ENCODE measurements at regions not wholly inside any gene's neighbourhood (a gene's known extent, or its start where the extent isn't known, plus 50 kb on each side); places are given as distances from the start of the nearest gene placed in this dataset.

DNA sequence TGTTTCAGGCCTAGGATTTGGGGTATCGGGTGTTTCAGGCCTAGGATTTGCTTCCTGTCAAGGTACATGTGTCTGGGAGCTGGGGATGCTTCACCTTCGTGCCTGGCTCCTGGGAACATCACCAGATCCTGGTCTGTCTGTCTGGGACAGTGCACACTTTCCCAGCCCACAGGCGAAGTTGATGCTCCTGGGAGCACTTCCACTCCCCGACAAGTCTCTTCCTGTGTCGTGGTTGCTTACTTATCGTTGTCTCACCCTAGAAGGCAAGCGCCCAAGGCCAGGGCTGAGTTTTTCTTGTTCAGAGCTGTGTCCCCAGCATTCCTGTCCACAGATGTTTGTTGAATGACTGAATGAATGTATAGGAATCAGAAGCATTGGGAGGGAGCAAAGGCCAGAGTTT, 71.5 kb downstream of the LINC01488 start:
- no peak for DNase-seq
- peaks cover 15% of the 10 kb centered on the region; the same call in 1 of the 2 replicates for H3K9me3 ChIP-seq
- H3K4me2 ChIP-seq, result no peak overlapping the region
- no peak overlapping the region for H3K9ac ChIP-seq
- no peaks in the 10 kb centered on the region for H3K79me2 ChIP-seq (ENCODE audit: insufficient read depth)
- peaks cover 5% of the 10 kb centered on the region for H3F3A ChIP-seq (replicated peaks; ENCODE audit: insufficient read depth)
- H4K20me1 ChIP-seq (ENCODE audit: insufficient read depth), result no peaks in the 10 kb centered on the region
- ChIA-PET POLR2A (no interaction called here), CTCF (no interaction called here)
- H3K27ac ChIP-seq (ENCODE audit: low read depth in 2 of 2, low read length in 1 of 2), result no peak overlapping the region
- no peaks in the 10 kb centered on the region for H3K36me3 ChIP-seq (replicated peaks in 1 of 2; ENCODE audit: control insufficient read depth in 1 of 2, insufficient read depth in 2 of 2, low read length in 1 of 2)
- no peak overlapping the region for H2AFZ ChIP-seq (ENCODE audit: low read depth)
- no peaks in the 10 kb centered on the region for H3K4me1 ChIP-seq (ENCODE audit: control insufficient read depth in 1 of 2, insufficient read depth in 2 of 2, low read depth in 1 of 2, low read length in 1 of 2)
- no peaks in the 10 kb centered on the region for H3K27me3 ChIP-seq (ENCODE audit: insufficient read depth)
- TF ChIP-seq GATA2 (CRISPR knock-in tag; IDR thresholded peaks at IDR 0.05) (no peak), SIN3A (IDR thresholded peaks at IDR 0.05; ENCODE audit: borderline replicate concordance, low read depth, low read length) (no peak), SMC3 (IDR thresholded peaks at IDR 0.05; ENCODE audit: low read depth, low read length) (no peak), FOXJ3 (CRISPR knock-in tag; IDR thresholded peaks at IDR 0.05) (no peak), RAD21 (IDR thresholded peaks at IDR 0.05; ENCODE audit: low read length) (no peak), TAF1 (IDR thresholded peaks at IDR 0.05; ENCODE audit: borderline replicate concordance, low read depth, low read length) (no peak)
- TF ChIP-seq, protein P1, sequence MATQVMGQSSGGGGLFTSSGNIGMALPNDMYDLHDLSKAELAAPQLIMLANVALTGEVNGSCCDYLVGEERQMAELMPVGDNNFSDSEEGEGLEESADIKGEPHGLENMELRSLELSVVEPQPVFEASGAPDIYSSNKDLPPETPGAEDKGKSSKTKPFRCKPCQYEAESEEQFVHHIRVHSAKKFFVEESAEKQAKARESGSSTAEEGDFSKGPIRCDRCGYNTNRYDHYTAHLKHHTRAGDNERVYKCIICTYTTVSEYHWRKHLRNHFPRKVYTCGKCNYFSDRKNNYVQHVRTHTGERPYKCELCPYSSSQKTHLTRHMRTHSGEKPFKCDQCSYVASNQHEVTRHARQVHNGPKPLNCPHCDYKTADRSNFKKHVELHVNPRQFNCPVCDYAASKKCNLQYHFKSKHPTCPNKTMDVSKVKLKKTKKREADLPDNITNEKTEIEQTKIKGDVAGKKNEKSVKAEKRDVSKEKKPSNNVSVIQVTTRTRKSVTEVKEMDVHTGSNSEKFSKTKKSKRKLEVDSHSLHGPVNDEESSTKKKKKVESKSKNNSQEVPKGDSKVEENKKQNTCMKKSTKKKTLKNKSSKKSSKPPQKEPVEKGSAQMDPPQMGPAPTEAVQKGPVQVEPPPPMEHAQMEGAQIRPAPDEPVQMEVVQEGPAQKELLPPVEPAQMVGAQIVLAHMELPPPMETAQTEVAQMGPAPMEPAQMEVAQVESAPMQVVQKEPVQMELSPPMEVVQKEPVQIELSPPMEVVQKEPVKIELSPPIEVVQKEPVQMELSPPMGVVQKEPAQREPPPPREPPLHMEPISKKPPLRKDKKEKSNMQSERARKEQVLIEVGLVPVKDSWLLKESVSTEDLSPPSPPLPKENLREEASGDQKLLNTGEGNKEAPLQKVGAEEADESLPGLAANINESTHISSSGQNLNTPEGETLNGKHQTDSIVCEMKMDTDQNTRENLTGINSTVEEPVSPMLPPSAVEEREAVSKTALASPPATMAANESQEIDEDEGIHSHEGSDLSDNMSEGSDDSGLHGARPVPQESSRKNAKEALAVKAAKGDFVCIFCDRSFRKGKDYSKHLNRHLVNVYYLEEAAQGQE (IDR thresholded peaks at IDR 0.05; ENCODE audit: low read depth, low read length), result no peak
- TF ChIP-seq, protein P2, sequence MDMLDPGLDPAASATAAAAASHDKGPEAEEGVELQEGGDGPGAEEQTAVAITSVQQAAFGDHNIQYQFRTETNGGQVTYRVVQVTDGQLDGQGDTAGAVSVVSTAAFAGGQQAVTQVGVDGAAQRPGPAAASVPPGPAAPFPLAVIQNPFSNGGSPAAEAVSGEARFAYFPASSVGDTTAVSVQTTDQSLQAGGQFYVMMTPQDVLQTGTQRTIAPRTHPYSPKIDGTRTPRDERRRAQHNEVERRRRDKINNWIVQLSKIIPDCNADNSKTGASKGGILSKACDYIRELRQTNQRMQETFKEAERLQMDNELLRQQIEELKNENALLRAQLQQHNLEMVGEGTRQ (IDR thresholded peaks at IDR 0.05; ENCODE audit: borderline replicate concordance, low read depth, low read length), result no peak
- no peak overlapping the region for H3K4me3 ChIP-seq (ENCODE audit: low read depth in 2 of 2, low read length in 1 of 2)
- 73% methylated on average over 4 of the region's 7 CpGs for WGBS (ENCODE audit: low lambda C conversion rate)
- H3K9me2 ChIP-seq, result no peaks in the 10 kb centered on the region

DNA sequence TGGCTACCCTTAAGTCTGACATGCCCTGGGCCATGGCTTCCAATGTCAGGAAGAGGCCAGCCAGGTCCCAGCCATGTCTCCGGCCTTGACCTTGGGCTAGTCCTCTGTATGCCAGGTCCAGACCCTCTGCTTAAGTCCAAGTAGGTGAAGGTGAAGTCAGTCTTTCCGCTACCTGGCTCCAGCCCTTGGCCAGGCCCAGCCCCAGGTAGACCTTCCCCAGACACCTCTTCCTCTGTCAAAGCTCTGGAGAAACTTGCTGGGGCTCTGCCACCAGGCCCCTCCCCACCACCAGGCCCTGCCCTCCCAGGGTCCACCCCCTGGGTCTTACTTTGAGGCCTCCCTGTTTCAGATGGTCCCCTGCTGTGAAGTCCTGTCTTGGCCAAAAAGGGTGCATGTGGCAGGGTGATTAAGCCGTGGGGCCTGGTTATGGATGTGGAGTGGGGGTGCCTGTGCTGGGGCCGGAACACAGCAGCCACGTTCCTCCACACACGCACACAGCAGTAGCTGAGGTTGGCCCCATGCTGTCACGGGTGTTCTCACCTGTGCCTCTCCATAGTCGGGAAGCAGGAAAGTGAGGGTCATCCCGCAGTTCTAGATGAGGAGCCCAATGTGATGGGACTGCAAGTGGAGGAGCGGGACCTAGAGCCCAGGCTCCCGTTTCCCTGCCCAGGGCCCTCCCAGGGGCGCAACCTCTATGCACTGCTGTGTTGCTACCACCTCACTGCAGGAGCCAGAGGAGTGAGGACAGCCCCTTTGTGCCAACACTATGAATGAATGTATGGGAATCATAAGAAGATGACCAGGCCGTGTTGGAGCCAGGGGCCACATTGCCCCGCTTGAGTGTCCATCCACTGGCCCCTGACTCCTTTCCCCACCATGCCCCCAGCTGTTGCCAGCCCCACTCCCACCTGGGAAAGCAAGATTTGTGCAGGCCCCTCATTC, 72.2 kb downstream of the LINC01488 start:
- POLR2A ChIA-PET, result no interaction called here
- TF ChIP-seq FOXJ3 (CRISPR knock-in tag; IDR thresholded peaks at IDR 0.05) (no peak), TAF1 (IDR thresholded peaks at IDR 0.05; ENCODE audit: borderline replicate concordance, low read depth, low read length) (no peak), FOSL2 (IDR thresholded peaks at IDR 0.05; ENCODE audit: borderline replicate concordance, low read depth) (no peak), NRF1 (IDR thresholded peaks at IDR 0.05; ENCODE audit: low read depth, low read length) (no peak), FOXM1 (IDR thresholded peaks at IDR 0.05; ENCODE audit: low read depth) (no peak), ELF1 (IDR thresholded peaks at IDR 0.05) (no peak), POLR2AphosphoS5 (IDR thresholded peaks at IDR 0.05; ENCODE audit: low read depth, low read length) (no peak), CHD2 (IDR thresholded peaks at IDR 0.05; ENCODE audit: low read length, partially characterized antibody) (no peak)
- TF ChIP-seq, protein P3, sequence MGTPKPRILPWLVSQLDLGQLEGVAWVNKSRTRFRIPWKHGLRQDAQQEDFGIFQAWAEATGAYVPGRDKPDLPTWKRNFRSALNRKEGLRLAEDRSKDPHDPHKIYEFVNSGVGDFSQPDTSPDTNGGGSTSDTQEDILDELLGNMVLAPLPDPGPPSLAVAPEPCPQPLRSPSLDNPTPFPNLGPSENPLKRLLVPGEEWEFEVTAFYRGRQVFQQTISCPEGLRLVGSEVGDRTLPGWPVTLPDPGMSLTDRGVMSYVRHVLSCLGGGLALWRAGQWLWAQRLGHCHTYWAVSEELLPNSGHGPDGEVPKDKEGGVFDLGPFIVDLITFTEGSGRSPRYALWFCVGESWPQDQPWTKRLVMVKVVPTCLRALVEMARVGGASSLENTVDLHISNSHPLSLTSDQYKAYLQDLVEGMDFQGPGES (IDR thresholded peaks at IDR 0.05; ENCODE audit: low read depth, low read length), result no peak
- TF ChIP-seq, protein P4, sequence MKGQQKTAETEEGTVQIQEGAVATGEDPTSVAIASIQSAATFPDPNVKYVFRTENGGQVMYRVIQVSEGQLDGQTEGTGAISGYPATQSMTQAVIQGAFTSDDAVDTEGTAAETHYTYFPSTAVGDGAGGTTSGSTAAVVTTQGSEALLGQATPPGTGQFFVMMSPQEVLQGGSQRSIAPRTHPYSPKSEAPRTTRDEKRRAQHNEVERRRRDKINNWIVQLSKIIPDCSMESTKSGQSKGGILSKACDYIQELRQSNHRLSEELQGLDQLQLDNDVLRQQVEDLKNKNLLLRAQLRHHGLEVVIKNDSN (IDR thresholded peaks at IDR 0.05; ENCODE audit: borderline replicate concordance, low read depth), result no peak
- TF ChIP-seq, protein P5, sequence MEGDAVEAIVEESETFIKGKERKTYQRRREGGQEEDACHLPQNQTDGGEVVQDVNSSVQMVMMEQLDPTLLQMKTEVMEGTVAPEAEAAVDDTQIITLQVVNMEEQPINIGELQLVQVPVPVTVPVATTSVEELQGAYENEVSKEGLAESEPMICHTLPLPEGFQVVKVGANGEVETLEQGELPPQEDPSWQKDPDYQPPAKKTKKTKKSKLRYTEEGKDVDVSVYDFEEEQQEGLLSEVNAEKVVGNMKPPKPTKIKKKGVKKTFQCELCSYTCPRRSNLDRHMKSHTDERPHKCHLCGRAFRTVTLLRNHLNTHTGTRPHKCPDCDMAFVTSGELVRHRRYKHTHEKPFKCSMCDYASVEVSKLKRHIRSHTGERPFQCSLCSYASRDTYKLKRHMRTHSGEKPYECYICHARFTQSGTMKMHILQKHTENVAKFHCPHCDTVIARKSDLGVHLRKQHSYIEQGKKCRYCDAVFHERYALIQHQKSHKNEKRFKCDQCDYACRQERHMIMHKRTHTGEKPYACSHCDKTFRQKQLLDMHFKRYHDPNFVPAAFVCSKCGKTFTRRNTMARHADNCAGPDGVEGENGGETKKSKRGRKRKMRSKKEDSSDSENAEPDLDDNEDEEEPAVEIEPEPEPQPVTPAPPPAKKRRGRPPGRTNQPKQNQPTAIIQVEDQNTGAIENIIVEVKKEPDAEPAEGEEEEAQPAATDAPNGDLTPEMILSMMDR (IDR thresholded peaks at IDR 0.05), result no peak

More for the DNA sequence above, 72.2 kb downstream of the LINC01488 start:
- H2AFZ ChIP-seq (ENCODE audit: low read depth), result no peak overlapping the region
- H3K9me3 ChIP-seq, result peaks cover 15% of the 10 kb centered on the region; the same call in 1 of the 2 replicates
- no peak for DNase-seq
- H3F3A ChIP-seq (replicated peaks; ENCODE audit: insufficient read depth), result peaks cover under 1% of the 10 kb centered on the region
- no peaks in the 10 kb centered on the region for H3K36me3 ChIP-seq (replicated peaks in 1 of 2; ENCODE audit: control insufficient read depth in 1 of 2, insufficient read depth in 2 of 2, low read length in 1 of 2)
- H3K79me2 ChIP-seq (ENCODE audit: insufficient read depth), result no peaks in the 10 kb centered on the region
- WGBS (ENCODE audit: low lambda C conversion rate), result 95% methylated on average over 4 of the region's 14 CpGs
- H3K4me3 ChIP-seq (ENCODE audit: low read depth in 2 of 2, low read length in 1 of 2), result no peak overlapping the region
- H3K9ac ChIP-seq, result no peak overlapping the region
- H3K27ac ChIP-seq (ENCODE audit: low read depth in 2 of 2, low read length in 1 of 2), result no peak overlapping the region
- H3K4me1 ChIP-seq (ENCODE audit: control insufficient read depth in 1 of 2, insufficient read depth in 2 of 2, low read depth in 1 of 2, low read length in 1 of 2), result no peaks in the 10 kb centered on the region
- H3K9me2 ChIP-seq, result no peaks in the 10 kb centered on the region
- CTCF ChIA-PET, result no interaction called here
- no peaks in the 10 kb centered on the region for H3K27me3 ChIP-seq (ENCODE audit: insufficient read depth)
- no peaks in the 10 kb centered on the region for H4K20me1 ChIP-seq (ENCODE audit: insufficient read depth)
- H3K4me2 ChIP-seq, result no peak overlapping the region
